ENCODE measurements at regions not wholly inside any gene's neighbourhood (a gene's known extent, or its start where the extent isn't known, plus 50 kb on each side); places are given as distances from the start of the nearest gene placed in this dataset.

- no peak overlapping the region for H3K27ac Mint-ChIP-seq
- H3K9me3 Mint-ChIP-seq = peaks cover 9% of the 10 kb centered on the region
- ChIA-PET POLR2A (no interaction called here), CTCF (no interaction called here)
- no peak for DNase-seq (ENCODE audit: low spot score)
- H3K4me1 Mint-ChIP-seq = peaks cover 10% of the 10 kb centered on the region
- ATAC-seq = no peak
- no peaks in the 10 kb centered on the region for H3K27me3 Mint-ChIP-seq (ENCODE audit: low read depth)
- 0 out of 2 replicates have a peak, but pooled peaks cover 5% of the 10 kb centered on the region for H3K36me3 Mint-ChIP-seq
- H3K4me3 Mint-ChIP-seq = no peak overlapping the region
- no peak for TF ChIP-seq FOXJ3 (CRISPR knock-in tag; IDR thresholded peaks at IDR 0.05; ENCODE audit: borderline replicate concordance)
- no peak for TF ChIP-seq MYBL2 (CRISPR knock-in tag; IDR thresholded peaks at IDR 0.05)
- no peak for TF ChIP-seq IRF2 (CRISPR knock-in tag; IDR thresholded peaks at IDR 0.05; ENCODE audit: borderline replicate concordance, low read depth)
- no peak for TF ChIP-seq FOXK1 (CRISPR knock-in tag; IDR thresholded peaks at IDR 0.05)
- no peak for TF ChIP-seq SMAD4 (CRISPR knock-in tag; IDR thresholded peaks at IDR 0.05)
- no peak for TF ChIP-seq HMGXB4 (CRISPR knock-in tag; IDR thresholded peaks at IDR 0.05)
- no peak for TF ChIP-seq CTCF (IDR thresholded peaks at IDR 0.05)
- TF ChIP-seq ZBTB43 (CRISPR knock-in tag; IDR thresholded peaks at IDR 0.05) = no peak
- no peak for TF ChIP-seq NFE2L1 (CRISPR knock-in tag; IDR thresholded peaks at IDR 0.05)
- TF ChIP-seq ELF4 (CRISPR knock-in tag; IDR thresholded peaks at IDR 0.05; ENCODE audit: low read depth) = no peak
- TF ChIP-seq GABPB1 (CRISPR knock-in tag; IDR thresholded peaks at IDR 0.05) = no peak
- TF ChIP-seq KAT7 (CRISPR knock-in tag; IDR thresholded peaks at IDR 0.05; ENCODE audit: borderline replicate concordance) = no peak
- no peak for TF ChIP-seq CREB1 (CRISPR knock-in tag; IDR thresholded peaks at IDR 0.05)
- no peak for TF ChIP-seq ZMAT4 (CRISPR knock-in tag; IDR thresholded peaks at IDR 0.05)
- TF ChIP-seq MLX (CRISPR knock-in tag; IDR thresholded peaks at IDR 0.05) = no peak
- TF ChIP-seq CREM (CRISPR knock-in tag; IDR thresholded peaks at IDR 0.05) = no peak
Measured at GRCh38 chr5:155076379-155076778, 62.8 kb downstream of the KIF4B start.

GRCh38 chr5:155079698-155080097, 66.1 kb downstream of the KIF4B start:
- Mint-ChIP-seq H3K4me1 (peaks cover 16% of the 10 kb centered on the region), H3K27me3 (ENCODE audit: low read depth) (no peaks in the 10 kb centered on the region), H3K9me3 (no peaks in the 10 kb centered on the region), H3K36me3 (no peaks in the 10 kb centered on the region), H3K4me3 (no peak overlapping the region), H3K27ac (no peak overlapping the region)
- ChIA-PET POLR2A (no interaction called here), CTCF (no interaction called here)
- ATAC-seq (no peak), DNase-seq (ENCODE audit: low spot score) (no peak)
- TF ChIP-seq MAX (CRISPR knock-in tag; IDR thresholded peaks at IDR 0.05) (no peak), CTCF (IDR thresholded peaks at IDR 0.05) (no peak), NR1H2 (CRISPR knock-in tag; IDR thresholded peaks at IDR 0.05) (no peak), ZBTB21 (CRISPR knock-in tag; IDR thresholded peaks at IDR 0.05; ENCODE audit: borderline replicate concordance) (no peak), FOXP1 (CRISPR knock-in tag; IDR thresholded peaks at IDR 0.05; ENCODE audit: borderline replicate concordance) (no peak), ZNF532 (CRISPR knock-in tag; IDR thresholded peaks at IDR 0.05; ENCODE audit: borderline replicate concordance) (no peak), NFATC4 (CRISPR knock-in tag; IDR thresholded peaks at IDR 0.05) (no peak), OVOL2 (CRISPR knock-in tag; IDR thresholded peaks at IDR 0.05; ENCODE audit: borderline replicate concordance) (no peak)
